ENCODE measurements at regions not wholly inside any gene's neighbourhood (a gene's known extent, or its start where the extent isn't known, plus 50 kb on each side); places are given as distances from the start of the nearest gene placed in this dataset.
A peak's percentile ranks its signal among the peaks of the same experiment; 100 is the strongest.

GRCh38 chr7:49425277-49425818 is 348.1 kb upstream of the VWC2 start:
- Histone ChIP-seq H3K36me3 (ENCODE audit: insufficient read depth, low read depth, low read length) (no peaks in the 10 kb centered on the region), H3K27ac (ENCODE audit: low read length) (no peak overlapping the region)

GRCh38 chr7:49432254-49432653 is 341.2 kb upstream of the VWC2 start:
- Histone ChIP-seq H3K4me3 (ENCODE audit: low read length) (no peak overlapping the region), H3K9me3 (ENCODE audit: insufficient read depth, low read depth, low read length) (no peaks in the 10 kb centered on the region), H3K27ac (ENCODE audit: low read length) (no peak overlapping the region), H3K27me3 (ENCODE audit: insufficient read depth, low read length) (no peaks in the 10 kb centered on the region), H3K4me1 (ENCODE audit: insufficient read depth, low read length) (no peaks in the 10 kb centered on the region), H3K36me3 (ENCODE audit: insufficient read depth, low read depth, low read length) (no peaks in the 10 kb centered on the region), H3K9ac (ENCODE audit: low read depth, low read length) (no peak overlapping the region)

More at GRCh38 chr7:49425277-49425818, 348.1 kb upstream of the VWC2 start:
- Histone ChIP-seq H3K9me3 (ENCODE audit: insufficient read depth, low read depth, low read length) (no peaks in the 10 kb centered on the region), H3K27me3 (ENCODE audit: insufficient read depth, low read length) (no peaks in the 10 kb centered on the region), H3K4me1 (ENCODE audit: insufficient read depth, low read length) (no peaks in the 10 kb centered on the region), H3K4me3 (ENCODE audit: low read length) (no peak overlapping the region), H3K9ac (ENCODE audit: low read depth, low read length) (no peak overlapping the region)

DNA sequence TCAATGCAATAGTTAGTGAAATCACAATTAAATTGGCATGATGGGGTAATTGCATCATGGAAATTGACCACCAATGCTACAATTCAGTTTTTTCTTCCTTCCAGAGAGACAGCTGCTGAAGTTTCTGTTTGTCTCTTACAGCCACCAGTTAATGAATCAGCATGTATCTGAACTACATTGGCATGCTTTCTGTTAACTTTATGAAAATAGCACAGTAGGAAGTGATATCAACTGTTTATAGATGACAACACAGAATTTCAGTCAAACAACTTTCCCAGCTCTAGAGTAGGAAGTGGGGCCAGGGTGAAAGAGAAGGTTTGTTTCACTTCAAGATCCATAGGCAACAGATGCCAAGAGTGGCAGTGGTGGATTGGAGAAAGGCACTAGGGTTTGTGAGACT is 339.6 kb upstream of the VWC2 start:
- Histone ChIP-seq H3K27ac (ENCODE audit: low read length) (no peak overlapping the region), H3K4me3 (ENCODE audit: low read length) (no peak overlapping the region), H3K36me3 (ENCODE audit: insufficient read depth, low read depth, low read length) (no peaks in the 10 kb centered on the region), H3K27me3 (ENCODE audit: insufficient read depth, low read length) (no peaks in the 10 kb centered on the region), H3K9me3 (ENCODE audit: insufficient read depth, low read depth, low read length) (no peaks in the 10 kb centered on the region), H3K4me1 (ENCODE audit: insufficient read depth, low read length) (no peaks in the 10 kb centered on the region), H3K9ac (ENCODE audit: low read depth, low read length) (no peak overlapping the region)

DNA sequence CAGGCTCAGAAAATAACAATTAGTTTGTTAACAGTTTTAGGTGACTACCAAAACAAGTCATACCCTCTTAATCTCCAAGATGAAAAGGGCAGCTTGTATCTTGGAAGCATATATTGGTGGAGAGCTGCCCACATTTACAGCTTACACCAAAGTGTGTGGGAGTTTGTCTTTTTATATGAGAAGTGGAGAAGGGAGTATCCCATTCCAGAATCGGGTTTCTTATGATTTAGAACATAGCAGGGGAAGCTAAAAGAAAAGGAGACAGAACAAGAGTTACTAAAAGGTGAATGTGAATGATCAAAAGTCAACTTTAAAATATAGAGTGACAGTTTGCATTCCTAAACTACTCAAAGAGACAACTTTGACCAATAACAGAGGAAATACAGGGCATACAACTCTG is 338.6 kb upstream of the VWC2 start:
- no peak overlapping the region for H3K4me3 ChIP-seq (ENCODE audit: low read length)
- no peaks in the 10 kb centered on the region for H3K4me1 ChIP-seq (ENCODE audit: insufficient read depth, low read length)
- H3K9me3 ChIP-seq (ENCODE audit: insufficient read depth, low read depth, low read length), result no peaks in the 10 kb centered on the region
- H3K27me3 ChIP-seq (ENCODE audit: insufficient read depth, low read length), result no peaks in the 10 kb centered on the region
- no peak overlapping the region for H3K9ac ChIP-seq (ENCODE audit: low read depth, low read length)
- no peaks in the 10 kb centered on the region for H3K36me3 ChIP-seq (ENCODE audit: insufficient read depth, low read depth, low read length)
- H3K27ac ChIP-seq (ENCODE audit: low read length), result no peak overlapping the region

- H3K9me3 ChIP-seq (ENCODE audit: insufficient read depth, low read depth, low read length), result no peaks in the 10 kb centered on the region
- H3K4me3 ChIP-seq (ENCODE audit: low read length), result no peak overlapping the region
- H3K36me3 ChIP-seq (ENCODE audit: insufficient read depth, low read depth, low read length), result no peaks in the 10 kb centered on the region
- no peak overlapping the region for H3K27ac ChIP-seq (ENCODE audit: low read length)
- no peaks in the 10 kb centered on the region for H3K27me3 ChIP-seq (ENCODE audit: insufficient read depth, low read length)
- no peak overlapping the region for H3K9ac ChIP-seq (ENCODE audit: low read depth, low read length)
- no peaks in the 10 kb centered on the region for H3K4me1 ChIP-seq (ENCODE audit: insufficient read depth, low read length)
Measured at GRCh38 chr7:49438281-49438680, 335.2 kb upstream of the VWC2 start.

GRCh38 chr7:49443515-49443914 is 329.9 kb upstream of the VWC2 start:
- Histone ChIP-seq H3K4me3 (ENCODE audit: low read length) (no peak overlapping the region), H3K27me3 (ENCODE audit: insufficient read depth, low read length) (no peaks in the 10 kb centered on the region)

DNA sequence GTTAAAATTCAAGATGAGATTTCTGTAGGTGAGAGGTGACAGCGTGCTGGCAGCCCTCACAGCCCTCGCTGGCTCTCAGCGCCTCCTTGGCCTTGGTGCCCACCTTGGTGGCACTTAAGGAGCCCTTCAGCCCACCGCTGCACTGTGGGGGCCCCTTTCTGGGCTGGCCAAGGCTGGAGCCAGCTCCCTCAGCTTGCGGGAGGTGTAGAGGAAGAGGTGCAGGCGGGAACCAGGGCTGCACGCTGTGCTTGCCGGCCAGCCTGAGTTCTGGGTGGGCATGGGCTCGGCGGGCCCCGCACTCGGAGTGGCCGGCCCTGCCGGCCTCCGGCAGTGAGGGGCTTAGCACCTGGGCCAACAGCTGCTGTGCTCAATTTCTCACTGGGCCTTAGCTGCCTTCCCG is 320.0 kb upstream of the VWC2 start:
- Histone ChIP-seq H3K9me3 (ENCODE audit: insufficient read depth, low read depth, low read length) (no peaks in the 10 kb centered on the region), H3K36me3 (ENCODE audit: insufficient read depth, low read depth, low read length) (no peaks in the 10 kb centered on the region), H3K4me3 (ENCODE audit: low read length) (no peak overlapping the region), H3K27me3 (ENCODE audit: insufficient read depth, low read length) (no peaks in the 10 kb centered on the region), H3K4me1 (ENCODE audit: insufficient read depth, low read length) (no peaks in the 10 kb centered on the region), H3K9ac (ENCODE audit: low read depth, low read length) (no peak overlapping the region), H3K27ac (ENCODE audit: low read length) (no peak overlapping the region)

More at GRCh38 chr7:49443515-49443914, 329.9 kb upstream of the VWC2 start:
- Histone ChIP-seq H3K27ac (ENCODE audit: low read length) (no peak overlapping the region), H3K36me3 (ENCODE audit: insufficient read depth, low read depth, low read length) (no peaks in the 10 kb centered on the region), H3K9ac (ENCODE audit: low read depth, low read length) (no peak overlapping the region), H3K4me1 (ENCODE audit: insufficient read depth, low read length) (no peaks in the 10 kb centered on the region), H3K9me3 (ENCODE audit: insufficient read depth, low read depth, low read length) (no peaks in the 10 kb centered on the region)

- Histone ChIP-seq H3K27me3 (ENCODE audit: insufficient read depth, low read length) (no peaks in the 10 kb centered on the region), H3K36me3 (ENCODE audit: insufficient read depth, low read depth, low read length) (no peaks in the 10 kb centered on the region), H3K4me3 (ENCODE audit: low read length) (no peak overlapping the region), H3K27ac (ENCODE audit: low read length) (no peak overlapping the region), H3K9me3 (ENCODE audit: insufficient read depth, low read depth, low read length) (no peaks in the 10 kb centered on the region), H3K4me1 (ENCODE audit: insufficient read depth, low read length) (no peaks in the 10 kb centered on the region), H3K9ac (ENCODE audit: low read depth, low read length) (no peak overlapping the region)
Measured at GRCh38 chr7:49479441-49479840, 294.0 kb upstream of the VWC2 start.

DNA sequence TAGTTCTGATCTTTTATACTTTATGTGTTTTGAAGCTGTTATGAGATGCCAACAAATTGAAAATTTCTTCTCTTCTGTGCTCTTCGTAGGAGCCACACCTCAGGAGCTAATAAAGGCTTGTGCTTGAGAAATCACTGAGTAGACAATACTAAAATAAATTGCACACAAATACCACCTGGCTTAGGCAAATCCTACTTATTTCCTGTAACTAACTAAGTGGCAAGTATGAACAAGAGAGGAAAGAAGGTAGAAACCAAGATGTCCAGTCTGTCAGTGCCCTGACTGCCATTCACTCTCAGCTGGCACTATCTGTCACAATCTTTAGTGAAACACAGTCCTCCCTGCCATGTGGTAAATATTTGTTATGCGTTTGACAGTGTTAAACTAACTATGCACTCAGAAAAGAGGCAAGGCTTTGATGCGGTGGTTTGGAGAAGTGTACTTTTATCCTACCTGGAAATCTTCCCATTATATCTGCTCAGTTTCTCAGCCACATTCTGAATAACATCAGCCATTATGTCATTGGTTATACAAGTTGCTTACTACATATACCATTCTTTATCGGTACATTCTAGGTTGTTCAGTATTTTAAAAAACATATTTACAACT is 293.4 kb upstream of the VWC2 start:
- H3K27ac ChIP-seq (ENCODE audit: low read length), result no peak overlapping the region
- H3K36me3 ChIP-seq (ENCODE audit: insufficient read depth, low read depth, low read length), result no peaks in the 10 kb centered on the region
- H3K9me3 ChIP-seq (ENCODE audit: insufficient read depth, low read depth, low read length), result no peaks in the 10 kb centered on the region
- H3K4me3 ChIP-seq (ENCODE audit: low read length), result no peak overlapping the region
- no peak overlapping the region for H3K9ac ChIP-seq (ENCODE audit: low read depth, low read length)
- no peaks in the 10 kb centered on the region for H3K27me3 ChIP-seq (ENCODE audit: insufficient read depth, low read length)
- no peaks in the 10 kb centered on the region for H3K4me1 ChIP-seq (ENCODE audit: insufficient read depth, low read length)

- Histone ChIP-seq H3K27ac (ENCODE audit: low read length) (no peak overlapping the region), H3K4me1 (ENCODE audit: insufficient read depth, low read length) (peaks cover 4% of the 10 kb centered on the region; the same call in 1 of the 2 replicates), H3K36me3 (ENCODE audit: insufficient read depth, low read depth, low read length) (no peaks in the 10 kb centered on the region), H3K27me3 (ENCODE audit: insufficient read depth, low read length) (no peaks in the 10 kb centered on the region), H3K9me3 (ENCODE audit: insufficient read depth, low read depth, low read length) (no peaks in the 10 kb centered on the region), H3K4me3 (ENCODE audit: low read length) (no peak overlapping the region), H3K9ac (ENCODE audit: low read depth, low read length) (no peak overlapping the region)
Measured at GRCh38 chr7:49481075-49481474, 292.4 kb upstream of the VWC2 start.

- Histone ChIP-seq H3K27ac (ENCODE audit: low read length) (no peak overlapping the region), H3K36me3 (ENCODE audit: insufficient read depth, low read depth, low read length) (no peaks in the 10 kb centered on the region), H3K4me3 (ENCODE audit: low read length) (no peak overlapping the region), H3K4me1 (ENCODE audit: insufficient read depth, low read length) (peaks cover 17% of the 10 kb centered on the region; the same call in 1 of the 2 replicates), H3K27me3 (ENCODE audit: insufficient read depth, low read length) (no peaks in the 10 kb centered on the region), H3K9me3 (ENCODE audit: insufficient read depth, low read depth, low read length) (no peaks in the 10 kb centered on the region), H3K9ac (ENCODE audit: low read depth, low read length) (no peak overlapping the region)
Measured at GRCh38 chr7:49483142-49483541, 290.3 kb upstream of the VWC2 start.

GRCh38 chr7:49486974-49487829 is 286.2 kb upstream of the VWC2 start:
- peak overlapping the region; percentile 54 for H3K27ac ChIP-seq (ENCODE audit: low read length)
- no peaks in the 10 kb centered on the region for H3K27me3 ChIP-seq (ENCODE audit: insufficient read depth, low read length)
- H3K36me3 ChIP-seq (ENCODE audit: insufficient read depth, low read depth, low read length), result no peaks in the 10 kb centered on the region
- H3K9ac ChIP-seq (ENCODE audit: low read depth, low read length), result no peak overlapping the region; the same call in 1 of the 2 replicates
- peak overlapping the region; percentile 11; the same call in 1 of the 2 replicates for H3K4me3 ChIP-seq (ENCODE audit: low read length)
- no peaks in the 10 kb centered on the region for H3K9me3 ChIP-seq (ENCODE audit: insufficient read depth, low read depth, low read length)
- H3K4me1 ChIP-seq (ENCODE audit: insufficient read depth, low read length), result peaks cover 21% of the 10 kb centered on the region; the same call in 1 of the 2 replicates
